Upper lobe of right lung (tissue), 1 donor: ENCODE measurements at regions not wholly inside any gene's neighbourhood (a gene's known extent, or its start where the extent isn't known, plus 50 kb on each side); places are given as distances from the start of the nearest gene placed in this dataset.

ENCODE experiments used
- ATAC-seq: fragments of 200-7000 bp; cut with Tn5 transposase; one replicate; pipeline ENCODE4 v1.9.1; 2020; ENCODE audit warnings: mild to moderate bottlenecking, moderate library complexity
- DNase-seq: peaks from one replicate; pipeline ENCODE4 v3.0.0-alpha.2; 2020
- H3K27ac ChIP-seq: fragments of 200-600 bp; one replicate; pipeline ENCODE4 v1.8.0; 2022
- H3K27me3 ChIP-seq: fragments of 200-600 bp; one replicate; pipeline ENCODE4 v1.8.0; 2022; ENCODE audit warnings: mild to moderate bottlenecking
- H3K36me3 ChIP-seq: fragments of 200-600 bp; one replicate; pipeline ENCODE4 v1.8.0; 2022
- H3K4me1 ChIP-seq: fragments of 200-600 bp; one replicate; pipeline ENCODE4 v1.8.0; 2022
- H3K4me3 ChIP-seq: fragments of 200-600 bp; one replicate; pipeline ENCODE4 v1.8.0; 2022; ENCODE audit warnings: mild to moderate bottlenecking
- H3K9me3 ChIP-seq: fragments of 200-600 bp; one replicate; pipeline ENCODE4 v1.8.0; 2022
- intact Hi-C: fragments of 100-400 bp; cut with DNase I; formaldehyde crosslinking; loops from one replicate; pipeline ENCODE4 v1.11.0; 2022
- TF ChIP-seq, protein P1 (sequence below): fragments of 200-600 bp; IDR thresholded peaks from one replicate; pipeline ENCODE4 v1.8.0; 2022; ENCODE audit warnings: antibody characterized with exemption
- donor health status: DM: no; HTN: yes; CAD: no; lungs with severe emphysema.

DNA sequence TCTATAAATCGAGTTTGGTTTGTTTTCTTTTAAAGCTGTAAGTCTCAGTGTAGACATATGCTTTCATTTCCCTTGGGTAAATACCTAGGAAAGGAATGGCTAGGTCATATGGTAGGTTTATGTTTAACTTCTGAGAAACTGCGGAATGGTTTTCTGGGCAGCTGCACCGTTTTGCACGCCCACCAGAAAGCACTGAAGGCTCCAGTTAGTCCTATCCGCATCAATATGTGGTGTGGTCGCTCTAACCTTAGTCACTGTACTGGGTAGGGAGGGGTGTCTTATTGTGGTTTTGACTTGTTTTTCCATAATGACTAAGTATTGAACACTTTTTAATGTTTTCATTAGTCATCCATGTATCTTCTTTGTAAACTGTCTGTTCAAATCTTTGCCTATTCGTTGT lies 279.5 kb upstream of the AKR1E2 start:
- DNase-seq (no peak), ATAC-seq (no peak)
- H3K4me3 ChIP-seq: no peak overlapping the region
- no peaks in the 10 kb centered on the region for H3K36me3 ChIP-seq
- TF ChIP-seq, protein P1, sequence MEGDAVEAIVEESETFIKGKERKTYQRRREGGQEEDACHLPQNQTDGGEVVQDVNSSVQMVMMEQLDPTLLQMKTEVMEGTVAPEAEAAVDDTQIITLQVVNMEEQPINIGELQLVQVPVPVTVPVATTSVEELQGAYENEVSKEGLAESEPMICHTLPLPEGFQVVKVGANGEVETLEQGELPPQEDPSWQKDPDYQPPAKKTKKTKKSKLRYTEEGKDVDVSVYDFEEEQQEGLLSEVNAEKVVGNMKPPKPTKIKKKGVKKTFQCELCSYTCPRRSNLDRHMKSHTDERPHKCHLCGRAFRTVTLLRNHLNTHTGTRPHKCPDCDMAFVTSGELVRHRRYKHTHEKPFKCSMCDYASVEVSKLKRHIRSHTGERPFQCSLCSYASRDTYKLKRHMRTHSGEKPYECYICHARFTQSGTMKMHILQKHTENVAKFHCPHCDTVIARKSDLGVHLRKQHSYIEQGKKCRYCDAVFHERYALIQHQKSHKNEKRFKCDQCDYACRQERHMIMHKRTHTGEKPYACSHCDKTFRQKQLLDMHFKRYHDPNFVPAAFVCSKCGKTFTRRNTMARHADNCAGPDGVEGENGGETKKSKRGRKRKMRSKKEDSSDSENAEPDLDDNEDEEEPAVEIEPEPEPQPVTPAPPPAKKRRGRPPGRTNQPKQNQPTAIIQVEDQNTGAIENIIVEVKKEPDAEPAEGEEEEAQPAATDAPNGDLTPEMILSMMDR: no peak
- H3K27ac ChIP-seq: no peak overlapping the region
- H3K9me3 ChIP-seq: no peaks in the 10 kb centered on the region
- no peaks in the 10 kb centered on the region for H3K4me1 ChIP-seq
- no peaks in the 10 kb centered on the region for H3K27me3 ChIP-seq
- intact Hi-C loops: no loop called here

DNA sequence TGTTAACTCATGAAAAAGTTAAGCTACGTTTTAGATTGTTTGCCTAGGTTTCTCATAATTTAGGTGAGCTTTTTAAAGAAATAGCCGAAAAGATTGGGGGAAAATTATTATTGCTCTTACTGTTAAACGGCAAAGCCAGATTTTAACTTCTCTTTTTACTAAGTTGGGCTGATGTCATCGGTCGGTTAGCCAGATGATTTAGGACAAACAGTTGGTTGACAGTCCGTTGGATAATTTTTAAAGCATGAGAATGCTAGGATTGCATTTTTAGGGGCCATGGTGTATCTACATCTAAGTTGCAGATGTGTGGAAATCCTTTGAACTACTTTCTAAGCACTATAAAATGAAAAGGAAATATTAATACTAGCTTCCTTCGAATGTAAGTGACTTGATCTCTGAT lies 280.9 kb upstream of the AKR1E2 start:
- Histone ChIP-seq H3K36me3 (no peaks in the 10 kb centered on the region), H3K9me3 (no peaks in the 10 kb centered on the region), H3K27ac (no peak overlapping the region), H3K27me3 (no peaks in the 10 kb centered on the region), H3K4me3 (no peak overlapping the region), H3K4me1 (no peaks in the 10 kb centered on the region)
- ATAC-seq (no peak), DNase-seq (no peak)
- TF ChIP-seq, protein P1: no peak
- intact Hi-C loops: no loop called here

DNA sequence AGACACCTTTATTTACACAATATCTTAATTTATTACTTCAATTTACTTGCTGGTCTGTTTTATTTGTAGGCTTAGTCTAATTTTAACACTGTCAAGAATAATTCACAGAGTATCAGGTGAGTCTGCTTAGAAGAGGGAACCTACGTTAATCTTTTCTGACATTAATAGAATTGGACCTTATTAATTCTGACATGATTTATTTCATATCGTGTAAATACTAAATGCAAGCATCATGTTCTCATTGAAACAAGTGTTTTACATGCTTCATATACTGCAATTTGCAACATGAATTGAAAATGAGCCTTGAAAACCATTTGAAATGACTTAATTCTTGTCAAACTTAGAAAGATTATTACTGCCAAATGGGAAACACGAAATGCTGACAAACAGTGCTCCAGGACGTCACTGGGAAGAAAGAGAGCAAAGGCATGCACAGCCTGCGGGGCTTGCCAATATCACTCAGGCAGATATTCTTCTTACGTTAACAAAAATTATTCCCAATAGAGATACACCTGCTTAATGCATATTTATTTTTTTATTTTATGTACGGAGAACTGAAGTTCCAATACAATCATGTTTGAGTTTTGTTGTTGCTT lies 282.0 kb upstream of the AKR1E2 start:
- ATAC-seq (no peak), DNase-seq (no peak)
- H3K27me3 ChIP-seq: no peaks in the 10 kb centered on the region
- no peak overlapping the region for H3K4me3 ChIP-seq
- no peaks in the 10 kb centered on the region for H3K36me3 ChIP-seq
- no peaks in the 10 kb centered on the region for H3K4me1 ChIP-seq
- H3K27ac ChIP-seq: no peak overlapping the region
- intact Hi-C loops: no loop called here
- H3K9me3 ChIP-seq: no peaks in the 10 kb centered on the region
- TF ChIP-seq, protein P1: no peak

DNA sequence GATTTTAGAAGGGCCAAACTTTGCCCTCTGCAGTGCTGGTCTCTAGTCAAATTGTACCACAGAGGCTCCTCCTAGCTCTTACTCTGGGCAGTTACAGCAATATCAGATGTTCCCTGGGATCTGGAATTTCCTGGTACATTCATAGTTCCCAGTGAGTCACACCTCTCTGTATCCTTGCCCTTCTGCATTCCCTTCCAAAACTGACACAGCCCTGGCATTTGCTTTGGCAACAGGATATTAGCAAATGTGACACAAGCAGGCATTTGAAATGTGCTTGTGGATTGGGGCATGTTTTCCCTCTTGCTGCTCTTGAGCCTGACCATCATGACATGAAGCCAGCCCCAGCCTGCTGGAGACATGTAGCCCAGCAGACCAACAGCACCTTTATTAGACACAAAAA lies 284.7 kb upstream of the AKR1E2 start:
- Histone ChIP-seq H3K4me3 (no peak overlapping the region), H3K27me3 (no peaks in the 10 kb centered on the region), H3K9me3 (no peaks in the 10 kb centered on the region), H3K4me1 (no peaks in the 10 kb centered on the region), H3K36me3 (no peaks in the 10 kb centered on the region), H3K27ac (no peak overlapping the region)
- DNase-seq (no peak), ATAC-seq (peak; percentile 39)
- TF ChIP-seq, protein P1: no peak
- intact Hi-C loops: no loop called here

DNA sequence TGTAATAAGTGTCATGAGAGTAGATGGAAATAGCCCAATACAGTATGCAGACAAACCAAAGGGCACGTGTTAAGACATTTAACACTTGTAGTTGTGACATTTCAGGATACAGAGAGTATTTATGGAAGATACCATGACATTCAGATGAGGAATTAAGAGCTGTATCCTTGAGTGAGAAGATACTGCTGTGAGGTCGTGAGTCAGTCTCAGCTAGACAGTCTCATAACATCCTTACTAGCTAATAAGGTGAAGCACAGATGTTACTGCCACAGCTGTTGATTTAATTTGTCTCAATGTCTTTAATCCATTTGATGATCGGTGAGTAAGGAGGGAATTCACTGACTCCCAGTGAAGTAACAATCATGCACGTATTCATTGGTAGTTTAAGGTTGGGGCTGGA lies 288.0 kb upstream of the AKR1E2 start:
- TF ChIP-seq, protein P1: no peak
- Histone ChIP-seq H3K4me3 (no peak overlapping the region), H3K9me3 (no peaks in the 10 kb centered on the region), H3K27ac (no peak overlapping the region), H3K36me3 (no peaks in the 10 kb centered on the region), H3K27me3 (no peaks in the 10 kb centered on the region), H3K4me1 (no peaks in the 10 kb centered on the region)
- no peak for ATAC-seq
- intact Hi-C loops: no loop called here
- DNase-seq: no peak

DNA sequence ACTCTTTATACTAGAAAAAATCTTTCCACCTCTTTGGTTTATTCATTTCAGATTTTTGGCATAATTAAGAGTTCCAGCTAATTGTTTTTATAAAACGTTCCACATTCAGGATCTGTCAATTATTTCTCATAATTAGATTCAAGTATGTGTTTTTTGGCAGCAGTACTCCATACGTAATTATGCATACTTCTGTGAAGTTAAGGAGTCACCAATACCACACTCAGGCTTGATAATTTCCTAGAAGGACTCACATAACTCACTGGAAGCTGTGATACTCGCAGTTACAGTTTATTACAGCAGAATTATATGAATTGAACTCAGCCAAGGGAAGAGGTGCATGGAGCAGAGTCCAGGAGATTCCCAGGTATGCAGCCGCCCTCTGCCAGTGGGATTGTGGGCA lies 290.5 kb upstream of the AKR1E2 start:
- H3K4me1 ChIP-seq: no peaks in the 10 kb centered on the region
- H3K36me3 ChIP-seq: no peaks in the 10 kb centered on the region
- H3K27ac ChIP-seq: no peak overlapping the region
- no peaks in the 10 kb centered on the region for H3K9me3 ChIP-seq
- TF ChIP-seq, protein P1: no peak
- H3K4me3 ChIP-seq: no peak overlapping the region
- H3K27me3 ChIP-seq: no peaks in the 10 kb centered on the region
- intact Hi-C loops: no loop called here
- DNase-seq (no peak), ATAC-seq (no peak)
